Upper lobe of right lung (tissue), 1 donor: ENCODE measurements at regions not wholly inside any gene's neighbourhood (a gene's known extent, or its start where the extent isn't known, plus 50 kb on each side); places are given as distances from the start of the nearest gene placed in this dataset.
A peak's percentile ranks its signal among the peaks of the same experiment; 100 is the strongest.

ENCODE experiments used
- ATAC-seq: fragments of 200-7000 bp; cut with Tn5 transposase; one replicate; pipeline ENCODE4 v1.9.1; 2020; ENCODE audit warnings: mild to moderate bottlenecking, moderate library complexity
- DNase-seq: peaks from one replicate; pipeline ENCODE4 v3.0.0-alpha.2; 2020
- H3K27ac ChIP-seq: fragments of 200-600 bp; one replicate; pipeline ENCODE4 v1.8.0; 2022
- H3K27me3 ChIP-seq: fragments of 200-600 bp; one replicate; pipeline ENCODE4 v1.8.0; 2022; ENCODE audit warnings: mild to moderate bottlenecking
- H3K36me3 ChIP-seq: fragments of 200-600 bp; one replicate; pipeline ENCODE4 v1.8.0; 2022
- H3K4me1 ChIP-seq: fragments of 200-600 bp; one replicate; pipeline ENCODE4 v1.8.0; 2022
- H3K4me3 ChIP-seq: fragments of 200-600 bp; one replicate; pipeline ENCODE4 v1.8.0; 2022; ENCODE audit warnings: mild to moderate bottlenecking
- H3K9me3 ChIP-seq: fragments of 200-600 bp; one replicate; pipeline ENCODE4 v1.8.0; 2022
- intact Hi-C: fragments of 100-400 bp; cut with DNase I; formaldehyde crosslinking; loops from one replicate; pipeline ENCODE4 v1.11.0; 2022
- TF ChIP-seq, protein P1 (sequence below): fragments of 200-600 bp; IDR thresholded peaks from one replicate; pipeline ENCODE4 v1.8.0; 2022; ENCODE audit warnings: antibody characterized with exemption
- donor health status: DM: no; HTN: yes; CAD: no; lungs with severe emphysema.

- no peak overlapping the region for H3K4me3 ChIP-seq
- no peaks in the 10 kb centered on the region for H3K27me3 ChIP-seq
- intact Hi-C loops = no loop called here
- TF ChIP-seq, protein P1, sequence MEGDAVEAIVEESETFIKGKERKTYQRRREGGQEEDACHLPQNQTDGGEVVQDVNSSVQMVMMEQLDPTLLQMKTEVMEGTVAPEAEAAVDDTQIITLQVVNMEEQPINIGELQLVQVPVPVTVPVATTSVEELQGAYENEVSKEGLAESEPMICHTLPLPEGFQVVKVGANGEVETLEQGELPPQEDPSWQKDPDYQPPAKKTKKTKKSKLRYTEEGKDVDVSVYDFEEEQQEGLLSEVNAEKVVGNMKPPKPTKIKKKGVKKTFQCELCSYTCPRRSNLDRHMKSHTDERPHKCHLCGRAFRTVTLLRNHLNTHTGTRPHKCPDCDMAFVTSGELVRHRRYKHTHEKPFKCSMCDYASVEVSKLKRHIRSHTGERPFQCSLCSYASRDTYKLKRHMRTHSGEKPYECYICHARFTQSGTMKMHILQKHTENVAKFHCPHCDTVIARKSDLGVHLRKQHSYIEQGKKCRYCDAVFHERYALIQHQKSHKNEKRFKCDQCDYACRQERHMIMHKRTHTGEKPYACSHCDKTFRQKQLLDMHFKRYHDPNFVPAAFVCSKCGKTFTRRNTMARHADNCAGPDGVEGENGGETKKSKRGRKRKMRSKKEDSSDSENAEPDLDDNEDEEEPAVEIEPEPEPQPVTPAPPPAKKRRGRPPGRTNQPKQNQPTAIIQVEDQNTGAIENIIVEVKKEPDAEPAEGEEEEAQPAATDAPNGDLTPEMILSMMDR = no peak
- DNase-seq = no peak
- H3K4me1 ChIP-seq = no peaks in the 10 kb centered on the region
- no peak for ATAC-seq
- H3K27ac ChIP-seq = no peak overlapping the region
- H3K9me3 ChIP-seq = no peaks in the 10 kb centered on the region
- no peaks in the 10 kb centered on the region for H3K36me3 ChIP-seq
These were observed 488.6 kb downstream of the CPS1 start for GRCh38 chr2:211045025-211045424.

GRCh38 chr2:211049321-211050018, 493.1 kb downstream of the CPS1 start:
- intact Hi-C loops = no loop called here
- Histone ChIP-seq H3K27me3 (no peaks in the 10 kb centered on the region), H3K9me3 (no peaks in the 10 kb centered on the region), H3K4me1 (no peaks in the 10 kb centered on the region), H3K4me3 (no peak overlapping the region), H3K36me3 (no peaks in the 10 kb centered on the region), H3K27ac (no peak overlapping the region)
- DNase-seq (no peak), ATAC-seq (peak; percentile 14)
- TF ChIP-seq, protein P1 = no peak

DNA sequence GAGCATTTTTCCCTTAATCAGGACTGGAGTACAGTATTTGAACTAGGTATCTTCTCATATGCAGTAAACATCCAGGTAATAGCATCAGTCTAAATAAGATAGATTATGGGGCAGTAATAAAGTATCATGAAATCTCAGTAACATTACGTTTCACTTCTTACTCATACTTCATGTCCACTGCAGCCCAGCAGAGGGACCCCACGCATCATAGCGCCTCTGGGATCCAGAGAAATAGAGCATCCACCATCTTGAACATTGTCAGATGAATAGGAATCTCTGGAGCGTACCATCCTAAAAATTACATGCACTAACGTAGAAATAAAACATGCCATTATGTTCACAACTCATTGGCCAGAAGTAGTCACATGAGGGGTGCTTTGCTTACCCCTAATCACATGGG, 499.0 kb downstream of the CPS1 start:
- H3K9me3 ChIP-seq = no peaks in the 10 kb centered on the region
- H3K4me1 ChIP-seq = no peaks in the 10 kb centered on the region
- no peak overlapping the region for H3K4me3 ChIP-seq
- ATAC-seq (no peak), DNase-seq (no peak)
- TF ChIP-seq, protein P1 = no peak
- H3K27me3 ChIP-seq = no peaks in the 10 kb centered on the region
- intact Hi-C loops = no loop called here
- H3K36me3 ChIP-seq = no peaks in the 10 kb centered on the region
- H3K27ac ChIP-seq = no peak overlapping the region

DNA sequence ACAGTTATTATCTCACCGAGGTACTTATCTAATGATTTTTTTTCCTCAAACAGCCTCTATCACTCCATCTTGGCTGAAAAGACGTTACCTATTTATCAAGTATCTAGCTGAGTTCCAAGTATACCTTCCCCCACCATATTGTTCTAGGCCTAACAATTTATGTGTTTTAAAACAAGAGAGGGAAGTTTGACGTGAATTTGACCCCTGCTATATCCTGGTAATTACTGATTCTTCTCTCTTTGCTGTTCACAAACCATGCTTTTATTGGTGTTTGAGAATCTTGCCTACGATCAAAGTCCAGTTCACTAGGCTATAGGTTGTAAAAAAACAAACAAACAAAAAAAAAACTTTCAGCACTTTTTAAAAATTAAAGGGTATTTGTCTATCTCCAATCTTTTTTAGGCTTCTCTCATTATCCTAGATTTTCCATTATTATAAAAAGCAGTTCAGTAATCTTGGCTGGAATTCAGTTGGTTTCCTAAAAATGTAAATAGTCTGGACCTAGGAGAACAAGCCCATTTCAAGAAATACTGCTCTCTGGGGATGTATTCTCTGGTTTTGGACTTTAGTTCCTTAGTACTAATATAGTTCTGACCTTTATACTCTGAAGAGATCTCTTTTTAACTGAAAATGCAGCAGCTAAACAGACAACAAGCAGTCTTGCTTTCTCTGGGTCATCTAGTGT, 505.4 kb downstream of the CPS1 start:
- TF ChIP-seq, protein P1 = no peak
- Histone ChIP-seq H3K27me3 (no peaks in the 10 kb centered on the region), H3K9me3 (no peaks in the 10 kb centered on the region), H3K27ac (no peak overlapping the region), H3K4me1 (no peaks in the 10 kb centered on the region), H3K36me3 (no peaks in the 10 kb centered on the region), H3K4me3 (no peak overlapping the region)
- DNase-seq = no peak
- ATAC-seq = no peak
- intact Hi-C loops = no loop called here

DNA sequence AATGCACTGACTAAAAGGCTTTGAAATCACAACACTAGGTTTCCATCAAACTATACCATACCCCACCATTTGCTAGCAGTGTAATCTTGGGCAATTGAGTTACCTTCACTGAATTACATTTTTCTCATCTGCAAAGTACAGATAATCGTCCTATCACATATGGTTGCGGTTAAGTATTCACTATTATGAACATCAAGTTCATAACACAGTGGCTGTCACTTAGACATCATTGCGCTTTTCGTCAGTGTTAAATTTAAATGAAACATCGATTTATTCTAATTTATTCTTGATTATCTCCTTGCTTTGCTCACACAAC, 505.9 kb downstream of the CPS1 start:
- H3K4me1 ChIP-seq = no peaks in the 10 kb centered on the region

More for the DNA sequence above, 505.9 kb downstream of the CPS1 start:
- Histone ChIP-seq H3K9me3 (no peaks in the 10 kb centered on the region), H3K27me3 (no peaks in the 10 kb centered on the region), H3K4me3 (no peak overlapping the region), H3K27ac (no peak overlapping the region), H3K36me3 (no peaks in the 10 kb centered on the region)
- intact Hi-C loops = no loop called here
- TF ChIP-seq, protein P1 = no peak
- no peak for DNase-seq
- no peak for ATAC-seq
